Ovary (tissue), 7 donors: ENCODE measurements at regions not wholly inside any gene's neighbourhood (a gene's known extent, or its start where the extent isn't known, plus 50 kb on each side); places are given as distances from the start of the nearest gene placed in this dataset.

Experiments used
- DNase-seq, 5 donors: peaks; one replicate each; pipeline ENCODE4 v3.0.0-alpha.2; 2019 to 2020
- H3K27ac ChIP-seq, 2 donors: fragments of 200-600 bp; one replicate each; pipeline versions ENCODE4 v1.5.1 to v1.8.0; 2019 to 2022
- H3K27me3 ChIP-seq: fragments of 200-600 bp; one replicate; pipeline ENCODE4 v1.8.0; 2022
- H3K36me3 ChIP-seq: fragments of 200-600 bp; sonication (generic); one replicate; pipeline ENCODE4 v1.5.1; 2019
- H3K4me1 ChIP-seq: one replicate; pipeline ENCODE4 v1.8.1; 2013; ENCODE audit warnings: mild to moderate bottlenecking, moderate library complexity; ENCODE audit not compliant: insufficient read depth
- H3K4me3 ChIP-seq: fragments of 200-600 bp; sonication (generic); one replicate; pipeline ENCODE4 v1.5.1; 2017
- H3K9me3 ChIP-seq, 2 donors: fragments of 200-600 bp in 1 of 2; sonication (generic) in 1 of 2; one replicate each; pipeline versions ENCODE4 v1.5.1 to v1.8.1; 2013 to 2019; ENCODE audit warnings: mild to moderate bottlenecking in 1 of 2, moderate library complexity in 1 of 2
- CTCF ChIP-seq, 3 donors: fragments of 450-650 bp in 2 of 3; fragments of 200-600 bp in 1 of 3; IDR thresholded peaks; one replicate each; pipeline versions ENCODE4 v1.5.1 to v1.8.0; 2016 to 2022; ENCODE audit warnings: antibody characterized with exemption in 3 of 3, mild to moderate bottlenecking in 1 of 3
- EP300 ChIP-seq: sonication (generic); formaldehyde crosslinking; IDR thresholded peaks from one replicate; pipeline ENCODE4 v1.6.1; 2017; ENCODE audit warnings: antibody characterized with exemption
- POLR2A ChIP-seq: fragments of 450-650 bp; IDR thresholded peaks from one replicate; pipeline ENCODE4 v1.6.1; 2017; ENCODE audit warnings: antibody characterized with exemption, mild to moderate bottlenecking, moderate library complexity
- WGBS, 3 donors: extraction: QIAGEN DNeasy Blood & Tissue Kit in 1 of 3; methylation state at CpG; one replicate each; pipeline versions ENCODE4 v1.1.5 to v1.1.7; 2013 to 2017; 5-methylcytosine and 5-hydroxymethylcytosine counted together
- intact Hi-C, 4 donors: fragments of 100-400 bp; cut with DNase I; formaldehyde crosslinking; loops; one replicate each; pipeline versions ENCODE4 v1.11.0 to v1.15.1; 2022 to 2023
- donor health status: DM: no; HTN: no; CAD: no; lungs with moderate emphysema.
- donor health status: DM: no; HTN: no; CAD: no.
- donor health status: Bipolar disorder and iron deficiency.
- donor health status: DM: no; HTN: no; CAD: no.
- donor health status: DM: yes; HTN: yes; CAD: no.

GRCh38 chr21:18894387-18894786 lies 490.8 kb upstream of the TMPRSS15 start:
- WGBS, 3 donors: 0 to 27% (median 0%) methylated on average over 1 of the region's 1 CpG
- no peak for DNase-seq
- Histone ChIP-seq H3K9me3 (no peaks in the 10 kb centered on the region), H3K4me1 (no peaks in the 10 kb centered on the region), H3K27me3 (no peaks in the 10 kb centered on the region), H3K36me3 (no peaks in the 10 kb centered on the region), H3K4me3 (no peak overlapping the region), H3K27ac (no peak overlapping the region)
- intact Hi-C loops: no loop called here
- TF ChIP-seq CTCF (IDR thresholded peaks at IDR 0.05) (no peak), EP300 (no peak), POLR2A (no peak)

GRCh38 chr21:18899261-18899660 lies 495.7 kb upstream of the TMPRSS15 start:
- intact Hi-C loops: no loop called here
- Histone ChIP-seq H3K27me3 (no peaks in the 10 kb centered on the region), H3K27ac (no peak overlapping the region), H3K4me3 (no peak overlapping the region), H3K4me1 (no peaks in the 10 kb centered on the region), H3K36me3 (no peaks in the 10 kb centered on the region), H3K9me3 (no peaks in the 10 kb centered on the region)
- TF ChIP-seq CTCF (IDR thresholded peaks at IDR 0.05): no peak
- no peak for TF ChIP-seq POLR2A
- no peak for TF ChIP-seq EP300
- DNase-seq: no peak

GRCh38 chr21:18902660-18903059 lies 499.1 kb upstream of the TMPRSS15 start:
- H3K4me3 ChIP-seq: no peak overlapping the region
- no peaks in the 10 kb centered on the region for H3K27me3 ChIP-seq
- no peak overlapping the region for H3K27ac ChIP-seq
- H3K9me3 ChIP-seq: no peaks in the 10 kb centered on the region
- 81 to 87% (median 82%) methylated on average over 3 of the region's 3 CpGs for whole genome bisulfite sequencing, 3 donors
- DNase-seq: no peak
- H3K4me1 ChIP-seq: no peaks in the 10 kb centered on the region
- TF ChIP-seq EP300 (no peak), CTCF (IDR thresholded peaks at IDR 0.05) (no peak), POLR2A (no peak)
- intact Hi-C loops: no loop called here
- H3K36me3 ChIP-seq: no peaks in the 10 kb centered on the region

GRCh38 chr21:18907076-18907475 lies 503.5 kb upstream of the TMPRSS15 start:
- no peaks in the 10 kb centered on the region for H3K4me1 ChIP-seq
- no peaks in the 10 kb centered on the region for H3K9me3 ChIP-seq
- 42 to 53% (median 45%) methylated on average over 2 of the region's 2 CpGs for WGBS, 3 donors
- H3K27me3 ChIP-seq: no peaks in the 10 kb centered on the region
- no peak overlapping the region for H3K27ac ChIP-seq
- intact Hi-C loops: no loop called here
- no peak overlapping the region for H3K4me3 ChIP-seq
- H3K36me3 ChIP-seq: no peaks in the 10 kb centered on the region
- DNase-seq: no peak
- TF ChIP-seq EP300: no peak
- no peak for TF ChIP-seq CTCF (IDR thresholded peaks at IDR 0.05)
- no peak for TF ChIP-seq POLR2A

- DNase-seq: no peak
- intact Hi-C loops: no loop called here
- WGBS, 3 donors: 74 to 83% (median 75%) methylated on average over 4 of the region's 4 CpGs
Observed at GRCh38 chr21:18908641-18909040, 505.1 kb upstream of the TMPRSS15 start.

More at GRCh38 chr21:18908641-18909040, 505.1 kb upstream of the TMPRSS15 start:
- Histone ChIP-seq H3K36me3 (no peaks in the 10 kb centered on the region), H3K27ac (no peak overlapping the region), H3K4me3 (no peak overlapping the region), H3K4me1 (no peaks in the 10 kb centered on the region), H3K9me3 (no peaks in the 10 kb centered on the region), H3K27me3 (no peaks in the 10 kb centered on the region)
- no peak for TF ChIP-seq POLR2A
- no peak for TF ChIP-seq CTCF (IDR thresholded peaks at IDR 0.05)
- no peak for TF ChIP-seq EP300
